Ascending aorta (tissue), 2 donors: ENCODE measurements at regions not wholly inside any gene's neighbourhood (a gene's known extent, or its start where the extent isn't known, plus 50 kb on each side); places are given as distances from the start of the nearest gene placed in this dataset.

ENCODE experiments used
- DNase-seq, 2 donors: peaks; one replicate each; pipeline ENCODE4 v3.0.0-alpha.2; 2019; ENCODE audit warnings: low spot score in 2 of 2
- H3K27ac ChIP-seq, 2 donors: fragments of 200-600 bp; sonication (generic); one replicate each; pipeline ENCODE4 v1.5.1; 2016 to 2017; ENCODE audit warnings: mild to moderate bottlenecking in 1 of 2
- H3K27me3 ChIP-seq: fragments of 200-600 bp; sonication (generic); one replicate; pipeline ENCODE4 v1.5.1; 2017
- H3K36me3 ChIP-seq, 2 donors: fragments of 200-600 bp; sonication (generic); one replicate each; pipeline ENCODE4 v1.5.1; 2016
- H3K4me1 ChIP-seq, 2 donors: fragments of 200-600 bp; sonication (generic); one replicate each; pipeline ENCODE4 v1.5.1; 2016 to 2017; ENCODE audit warnings: mild to moderate bottlenecking in 1 of 2
- H3K4me3 ChIP-seq, 2 donors: fragments of 200-600 bp; sonication (generic); one replicate each; pipeline ENCODE4 v1.5.1; 2016 to 2017; ENCODE audit warnings: mild to moderate bottlenecking in 1 of 2
- H3K9me3 ChIP-seq, 2 donors: fragments of 200-600 bp; sonication (generic); one replicate each; pipeline ENCODE4 v1.5.1; 2016
- CTCF ChIP-seq, 3 experiments: fragments of 200-600 bp in 2 of 3; fragments of 450-650 bp in 1 of 3; sonication (generic) in 2 of 3; IDR thresholded peaks; one replicate each; pipeline ENCODE4 v1.5.1; 2016 to 2019; ENCODE audit warnings: antibody characterized with exemption in 3 of 3, mild to moderate bottlenecking in 1 of 3, moderate library complexity in 1 of 3
- intact Hi-C: fragments of 100-400 bp; cut with DNase I; formaldehyde crosslinking; loops from one replicate; pipeline ENCODE4 v1.15.1; 2023

DNA sequence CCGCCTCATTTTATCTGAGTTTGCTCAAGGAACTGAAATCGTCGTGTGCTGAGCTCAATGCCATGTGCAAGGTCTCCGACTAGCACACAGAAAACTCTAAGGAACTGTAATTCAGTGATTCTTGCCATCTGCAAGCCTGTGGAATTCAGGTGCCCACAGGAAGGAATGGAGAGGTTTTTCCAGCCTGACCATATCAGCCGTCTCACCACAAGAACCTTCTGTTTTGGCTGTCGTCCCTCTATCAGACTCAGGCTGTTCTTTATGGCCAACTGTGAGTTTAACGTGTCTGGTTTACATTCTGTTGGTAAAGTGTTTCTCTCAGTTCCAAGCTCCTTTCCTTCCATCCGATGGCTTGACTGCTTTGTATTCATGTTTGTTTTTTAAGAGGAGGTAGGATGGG is 293.5 kb downstream of the SPRY2 start:
- Histone ChIP-seq H3K27me3 (no peaks in the 10 kb centered on the region), H3K4me1 (peaks cover 7 to 16% of the 10 kb centered on the region in 2 donors), H3K36me3 (no peaks in the 10 kb centered on the region), H3K9me3 (no peaks in the 10 kb centered on the region), H3K27ac (peak overlapping the region; percentile 54 to 70), H3K4me3 (no peak overlapping the region)
- no peak for DNase-seq
- TF ChIP-seq CTCF (IDR thresholded peaks at IDR 0.05), result no peak
- intact Hi-C loops, result loop anchor here (5.0 kb wide), 4 partner anchors 35 to 295 kb away; partner anchors contain the start of gene SPRY2

DNA sequence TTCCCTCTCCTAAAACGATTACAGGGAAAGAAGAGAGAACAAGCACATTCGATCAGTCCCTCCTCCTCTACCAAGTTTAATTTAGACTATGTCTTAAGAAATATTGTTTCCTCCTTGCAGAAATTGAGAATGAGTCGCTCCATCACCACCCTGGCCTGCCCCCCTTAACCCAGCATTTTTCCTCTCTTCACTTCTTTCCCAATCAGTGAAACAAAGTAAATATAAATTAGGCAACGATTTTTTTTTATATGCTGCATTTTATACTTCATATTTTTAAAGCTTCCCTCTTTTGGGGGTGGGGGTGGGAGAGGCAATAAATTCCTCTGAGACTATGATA is 300.0 kb downstream of the SPRY2 start:
- Histone ChIP-seq H3K4me1 (no peaks in the 10 kb centered on the region), H3K27me3 (no peaks in the 10 kb centered on the region), H3K36me3 (no peaks in the 10 kb centered on the region), H3K9me3 (no peaks in the 10 kb centered on the region), H3K4me3 (no peak overlapping the region), H3K27ac (no peak overlapping the region)
- no peak for DNase-seq
- intact Hi-C loops, result no loop called here
- TF ChIP-seq CTCF (IDR thresholded peaks at IDR 0.05), result no peak

DNA sequence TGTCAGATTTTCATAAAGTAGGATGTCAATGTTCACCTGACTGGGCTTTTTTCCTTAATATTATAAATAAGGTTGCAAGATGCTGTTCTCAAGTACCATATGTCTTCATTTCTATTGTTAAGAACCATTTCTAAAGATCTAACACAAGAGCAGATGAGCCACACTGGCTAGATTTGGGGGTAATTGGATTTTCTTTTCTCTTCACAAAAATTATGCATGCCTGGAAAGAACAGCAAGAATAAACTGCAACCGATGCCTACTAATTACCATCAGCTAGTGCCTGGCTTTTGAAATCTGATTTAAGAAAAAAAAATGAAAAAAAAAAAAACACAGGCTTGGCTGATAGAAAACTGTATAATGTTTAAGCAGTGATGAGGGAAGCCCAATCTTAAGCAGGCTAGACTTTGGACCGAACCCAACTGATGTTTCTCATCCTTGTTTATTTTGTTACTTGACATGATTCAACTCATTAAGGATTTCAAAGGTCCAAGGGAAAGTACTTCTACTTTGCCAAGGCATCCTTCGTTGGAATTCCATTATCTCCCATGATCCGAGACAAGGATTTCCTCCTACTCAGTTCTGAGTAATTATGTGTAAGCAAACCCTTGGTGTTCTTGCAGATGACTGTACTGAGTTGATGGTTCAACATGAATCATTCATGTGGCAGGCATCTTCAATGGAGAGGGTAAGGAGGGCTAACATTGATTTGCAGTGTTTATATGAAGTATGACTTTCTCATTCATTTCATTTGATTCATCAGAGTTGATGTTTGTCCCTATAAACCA is 300.5 kb downstream of the SPRY2 start:
- no peak for TF ChIP-seq CTCF (IDR thresholded peaks at IDR 0.05)
- intact Hi-C loops, result no loop called here
- DNase-seq, result no peak
- Histone ChIP-seq H3K9me3 (no peaks in the 10 kb centered on the region), H3K36me3 (no peaks in the 10 kb centered on the region), H3K27ac (no peak overlapping the region), H3K4me1 (no peaks in the 10 kb centered on the region), H3K27me3 (no peaks in the 10 kb centered on the region), H3K4me3 (no peak overlapping the region)

DNA sequence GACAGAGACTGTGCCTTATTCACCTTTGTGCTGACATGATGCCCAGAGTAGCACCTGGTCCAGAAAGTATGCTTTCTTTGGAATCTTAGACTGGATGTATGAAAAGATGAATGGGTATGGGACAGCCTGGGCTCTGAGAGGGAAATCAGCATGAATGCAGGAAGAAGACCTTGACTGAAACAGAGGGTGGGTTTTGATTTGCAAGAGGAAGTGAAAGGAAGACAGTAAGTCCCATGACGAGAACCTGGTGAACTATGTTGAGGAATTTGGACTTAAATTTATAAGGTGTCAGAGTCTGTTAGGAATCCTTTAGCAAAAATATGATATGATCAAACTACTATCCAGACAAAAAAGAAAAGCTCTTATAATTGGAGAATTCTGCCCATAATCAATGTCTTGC is 301.9 kb downstream of the SPRY2 start:
- H3K27ac ChIP-seq, result no peak overlapping the region
- intact Hi-C loops, result no loop called here

GRCh38 chr13:80038371-80038770 is 302.6 kb downstream of the SPRY2 start:
- H3K27ac ChIP-seq, result no peak overlapping the region
- H3K4me3 ChIP-seq, result no peak overlapping the region
- H3K4me1 ChIP-seq, result no peaks in the 10 kb centered on the region
- no peak for TF ChIP-seq CTCF (IDR thresholded peaks at IDR 0.05)
- no peak for DNase-seq
- intact Hi-C loops, result no loop called here
- H3K27me3 ChIP-seq, result no peaks in the 10 kb centered on the region
- H3K36me3 ChIP-seq, result no peaks in the 10 kb centered on the region
- no peaks in the 10 kb centered on the region for H3K9me3 ChIP-seq

More for the DNA sequence above, 301.9 kb downstream of the SPRY2 start:
- Histone ChIP-seq H3K27me3 (no peaks in the 10 kb centered on the region), H3K36me3 (no peaks in the 10 kb centered on the region), H3K4me1 (no peaks in the 10 kb centered on the region), H3K4me3 (no peak overlapping the region), H3K9me3 (no peaks in the 10 kb centered on the region)
- no peak for DNase-seq
- no peak for TF ChIP-seq CTCF (IDR thresholded peaks at IDR 0.05)

GRCh38 chr13:80037505-80037888 is 303.4 kb downstream of the SPRY2 start:
- DNase-seq, result no peak
- Histone ChIP-seq H3K27ac (no peak overlapping the region), H3K4me3 (no peak overlapping the region), H3K9me3 (no peaks in the 10 kb centered on the region), H3K4me1 (no peaks in the 10 kb centered on the region), H3K36me3 (no peaks in the 10 kb centered on the region), H3K27me3 (no peaks in the 10 kb centered on the region)
- intact Hi-C loops, result no loop called here
- no peak for TF ChIP-seq CTCF (IDR thresholded peaks at IDR 0.05)
